ENCODE measurements at regions not wholly inside any gene's neighbourhood (a gene's known extent, or its start where the extent isn't known, plus 50 kb on each side); places are given as distances from the start of the nearest gene placed in this dataset.

GRCh38 chr11:70942593-70942992, 309.8 kb downstream of the SHANK2 start:
- TF ChIP-seq POLR2A (IDR thresholded peaks at IDR 0.05; ENCODE audit: low read length) (no peak), GATA1 (IDR thresholded peaks at IDR 0.05; ENCODE audit: low read depth, low read length) (no peak)

Data from erythroblast (primary cell).